Endothelial cell of umbilical vein (primary cell): ENCODE measurements at regions not wholly inside any gene's neighbourhood (a gene's known extent, or its start where the extent isn't known, plus 50 kb on each side); places are given as distances from the start of the nearest gene placed in this dataset.

Experiments
- BruUV-seq: library from RNA; stranded (reverse); fragments of 400-500 nt; replicated peaks from 2 replicates; lab custom pipeline; 2021; lab: Mats Ljungman, UMichigan
- CTCF ChIA-PET: fragments of 300-600, 350-600 bp; sonication (Branson Sonifier 250); formaldehyde crosslinking; loops from one replicate; lab custom pipeline; 2021; ENCODE audit warnings: antibody characterized with exemption, inconsistent platforms; lab: Charles Lee
- POLR2A ChIA-PET: fragments of 300-600, 350-600 bp; sonication (Branson Sonifier 250); formaldehyde crosslinking; loops from one replicate; lab custom pipeline; 2021; ENCODE audit warnings: antibody characterized with exemption, inconsistent platforms; lab: Charles Lee
- DNase-seq: peaks from one replicate; pipeline ENCODE4 v3.0.0-alpha.2; 2011; ENCODE audit warnings: low read depth, low spot score
- FAIRE-seq: peaks from 2 replicates; lab custom pipeline; 2011; peaks lifted over from hg19 to GRCh38; lab: Jason Lieb, UNC
- H2AFZ ChIP-seq: 2 replicates; pipeline ENCODE4 v1.6.0; 2012; ENCODE audit warnings: low read depth, low read length, control low read depth, inconsistent platforms
- H3K27ac ChIP-seq: 2 replicates; pipeline ENCODE4 v1.5.1; 2011; ENCODE audit warnings: low read depth, mild to moderate bottlenecking, control low read depth, low read length, moderate library complexity; ENCODE audit not compliant: insufficient read depth
- H3K27me3 ChIP-seq, 2 experiments: 2 replicates each; pipeline versions ENCODE4 v1.6.0 to v1.6.1; 2011; ENCODE audit warnings: low read length in 2 of 2, mixed read lengths in 1 of 2; ENCODE audit not compliant: control insufficient read depth in 2 of 2, insufficient read depth in 2 of 2
- H3K36me3 ChIP-seq, 2 experiments: 2 replicates in 1 of 2; 3 replicates in 1 of 2; pipeline ENCODE4 v1.5.1; 2011; ENCODE audit warnings: low read length in 2 of 2, mild to moderate bottlenecking in 1 of 2, moderate library complexity in 1 of 2; ENCODE audit not compliant: control insufficient read depth in 2 of 2, insufficient read depth in 2 of 2; ENCODE audit errors: extremely low read depth in 1 of 2
- H3K4me1 ChIP-seq: 3 replicates; pipeline ENCODE4 v1.5.1; 2011; ENCODE audit warnings: mild to moderate bottlenecking, low read length; ENCODE audit not compliant: control insufficient read depth, insufficient read depth; ENCODE audit errors: extremely low read depth
- H3K4me2 ChIP-seq: 2 replicates; pipeline ENCODE4 v1.6.1; 2011; ENCODE audit warnings: low read length, control low read depth, mixed read lengths; ENCODE audit not compliant: insufficient read depth
- H3K4me3 ChIP-seq, 3 experiments: fragments of 200-600 bp in 1 of 3; sonication (generic), shearing (Covaris generic) in 1 of 3; replicated peaks in 1 of 3; 2 replicates each; pipeline ENCODE4 v1.5.1; 2011 to 2016; ENCODE audit warnings: control low read depth in 3 of 3, low read length in 3 of 3, mild to moderate bottlenecking in 2 of 3, inconsistent platforms in 1 of 3, low read depth in 1 of 3, moderate library complexity in 1 of 3; ENCODE audit not compliant: insufficient read depth in 1 of 3
- H3K79me2 ChIP-seq: 2 replicates; pipeline ENCODE4 v1.6.0; 2012; ENCODE audit warnings: low read length, inconsistent platforms; ENCODE audit not compliant: control insufficient read depth, insufficient read depth
- H3K9ac ChIP-seq: replicated peaks from 2 replicates; pipeline ENCODE3; 2011; ENCODE audit warnings: low read length, control low read depth; ENCODE audit not compliant: insufficient read depth; ENCODE audit errors: extremely low read depth
- H3K9me1 ChIP-seq: replicated peaks from 3 replicates; pipeline ENCODE4 v1.6.0; 2011; ENCODE audit warnings: mild to moderate bottlenecking, low read length; ENCODE audit not compliant: control insufficient read depth, insufficient read depth; ENCODE audit errors: extremely low read depth
- H3K9me3 ChIP-seq: replicated peaks from 2 replicates; pipeline ENCODE4 v1.5.1; 2012; ENCODE audit warnings: low read length, inconsistent platforms; ENCODE audit not compliant: control insufficient read depth, insufficient read depth
- H4K20me1 ChIP-seq: replicated peaks from 2 replicates; pipeline ENCODE3; 2011; ENCODE audit warnings: mild to moderate bottlenecking, low read length; ENCODE audit not compliant: control insufficient read depth, insufficient read depth; ENCODE audit errors: extremely low read depth
- CTCF ChIP-seq, 2 donors: IDR thresholded peaks; 1 replicate in 1 of 2; 2 replicates in 1 of 2; pipeline ENCODE4 v1.5.1; 2011; ENCODE audit warnings: low read length in 2 of 2, mild to moderate bottlenecking in 2 of 2, moderate library complexity in 2 of 2, control low read depth in 1 of 2, inconsistent platforms in 1 of 2, low read depth in 1 of 2; ENCODE audit not compliant: insufficient read depth in 1 of 2; ENCODE audit errors: extremely low read depth in 1 of 2
- EZH2 ChIP-seq: IDR thresholded peaks from 2 replicates; pipeline ENCODE4 v1.6.1; 2012; ENCODE audit warnings: borderline replicate concordance, low read depth, mild to moderate bottlenecking, moderate library complexity, low read length, inconsistent platforms; ENCODE audit not compliant: severe bottlenecking
- FOS ChIP-seq: IDR thresholded peaks from 2 replicates; pipeline ENCODE4 v1.6.1; 2011; ENCODE audit warnings: mild to moderate bottlenecking, low read length, moderate library complexity, borderline replicate concordance; ENCODE audit not compliant: insufficient read depth
- GATA2 ChIP-seq: IDR thresholded peaks from 2 replicates; pipeline ENCODE4 v1.7.0; 2011; ENCODE audit warnings: low read depth, mild to moderate bottlenecking, moderate library complexity, mixed read lengths, low read length; ENCODE audit not compliant: insufficient read length, insufficient read depth
- JUN ChIP-seq: IDR thresholded peaks from 2 replicates; pipeline ENCODE4 v1.6.1; 2011; ENCODE audit warnings: borderline replicate concordance, low read depth; ENCODE audit not compliant: insufficient read length, insufficient read depth
- MAX ChIP-seq: IDR thresholded peaks from 2 replicates; pipeline ENCODE4 v1.6.1; 2011; ENCODE audit not compliant: insufficient read depth, insufficient read length
- MYC ChIP-seq: IDR thresholded peaks from one replicate; pipeline ENCODE4 v1.6.1; 2011; ENCODE audit warnings: mild to moderate bottlenecking, low read depth, low read length
- POLR2A ChIP-seq: IDR thresholded peaks from 2 replicates; pipeline ENCODE4 v1.6.1; 2012; ENCODE audit warnings: low read depth, mild to moderate bottlenecking, control low read depth, low read length
- POLR2AphosphoS5 ChIP-seq: IDR thresholded peaks from 2 replicates; pipeline ENCODE4 v1.6.1; 2012; ENCODE audit warnings: low read depth, mild to moderate bottlenecking, control low read depth, low read length, moderate library complexity; ENCODE audit not compliant: insufficient read depth
- dilution Hi-C: fragments of 300-500 bp; cut with MboI; formaldehyde crosslinking; loops from one replicate; pipeline ENCODE4 v1.15.0; 2019; ENCODE audit warnings: low sequenced_read_pairs; ENCODE audit not compliant: extremely low pct_ligation_motif_present
- intact Hi-C: fragments of 100-400 bp; cut with micrococcal nuclease; formaldehyde crosslinking; loops from one replicate; pipeline ENCODE4 v1.10.0; 2022

- no peaks in the 10 kb centered on the region for H3K36me3 ChIP-seq
- no peak overlapping the region for H3K27ac ChIP-seq
- no peak overlapping the region for H2AFZ ChIP-seq
- H3K9me3 ChIP-seq = no peaks in the 10 kb centered on the region
- no peak for TF ChIP-seq POLR2A
- no peak for TF ChIP-seq MAX
- TF ChIP-seq MYC = no peak
- no peak overlapping the region for H3K4me2 ChIP-seq
- no peak overlapping the region for H3K4me3 ChIP-seq
- H3K79me2 ChIP-seq = no peaks in the 10 kb centered on the region
- FAIRE-seq (no peak), DNase-seq (no peak)
- H3K27me3 ChIP-seq = no peaks in the 10 kb centered on the region
- H3K9ac ChIP-seq = no peak overlapping the region
- CTCF ChIA-PET = no interaction called here
- no peaks in the 10 kb centered on the region for H4K20me1 ChIP-seq
- dilution Hi-C loops = no loop called here
- no peaks in the 10 kb centered on the region for H3K4me1 ChIP-seq
- POLR2A ChIA-PET = no interaction called here
- no peaks in the 10 kb centered on the region for H3K9me1 ChIP-seq
- intact Hi-C loops = no loop called here
- no TSS peak for BruUV-seq
Measured at GRCh38 chr6:63392092-63392724, 72.4 kb upstream of the LGSN start.

- Histone ChIP-seq H3K4me1 (no peaks in the 10 kb centered on the region), H3K79me2 (no peaks in the 10 kb centered on the region), H4K20me1 (no peaks in the 10 kb centered on the region), H3K27ac (no peak overlapping the region), H3K36me3 (no peaks in the 10 kb centered on the region), H3K9me1 (no peaks in the 10 kb centered on the region), H3K9ac (no peak overlapping the region), H3K4me2 (no peak overlapping the region), H3K27me3 (no peaks in the 10 kb centered on the region), H3K4me3 (no peak overlapping the region), H2AFZ (no peak overlapping the region), H3K9me3 (no peaks in the 10 kb centered on the region)
- ChIA-PET CTCF (no interaction called here), POLR2A (no interaction called here)
- no peak for FAIRE-seq
- DNase-seq = no peak
- dilution Hi-C loops (no loop called here), intact Hi-C loops (no loop called here)
- BruUV-seq = no TSS peak
- no peak for TF ChIP-seq GATA2
- TF ChIP-seq FOS = no peak
- TF ChIP-seq MAX = no peak
- TF ChIP-seq MYC = no peak
- no peak for TF ChIP-seq POLR2AphosphoS5
- TF ChIP-seq CTCF (IDR thresholded peaks at IDR 0.05; ENCODE audit: extremely low read depth in 1 of 2, insufficient read depth in 1 of 2, low read depth in 1 of 2, low read length in 2 of 2) = no peak
- TF ChIP-seq JUN = no peak
- no peak for TF ChIP-seq EZH2
- no peak for TF ChIP-seq POLR2A
Measured at GRCh38 chr6:63394656-63395308, 75.0 kb upstream of the LGSN start.
